HUDEP-2 (cell line): ENCODE measurements at regions not wholly inside any gene's neighbourhood (a gene's known extent, or its start where the extent isn't known, plus 50 kb on each side); places are given as distances from the start of the nearest gene placed in this dataset.
A peak's percentile ranks its signal among the peaks of the same experiment; 100 is the strongest.
"Not testable (repeated sequence)": the region's sequence is repeated elsewhere in the genome, so short reads cannot be mapped to it uniquely, and the experiment has no call there.

Experiments used
- DNase-seq, 76 experiments: peaks; one replicate each; lab custom pipeline; 2025; ENCODE audit not compliant: unreplicated experiment in 76 of 76; lab: John Stamatoyannopoulos, UW

DNA sequence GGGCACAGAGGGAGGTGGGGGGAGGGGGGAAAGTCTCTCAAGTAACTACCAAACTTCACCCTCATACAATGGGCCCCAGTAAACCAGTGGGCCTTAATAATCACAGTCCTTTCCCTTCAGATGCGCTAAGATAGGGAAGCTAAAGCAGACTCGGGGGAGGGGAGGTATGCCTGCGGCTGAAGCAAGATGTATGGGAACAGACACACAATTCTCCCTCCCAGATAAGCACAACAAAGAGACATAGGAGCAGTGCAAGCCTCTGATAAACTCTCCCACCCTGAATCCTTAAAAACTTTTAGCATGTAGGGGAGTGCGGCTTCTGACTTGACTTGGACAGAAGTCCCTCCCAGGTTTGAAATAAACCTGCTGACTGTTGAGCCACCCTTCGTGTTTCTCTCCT, 54.7 kb downstream of the PROP1 start:
- DNase-seq: peak in 73 of 76 experiments; percentile 17 to 88 (median 59)

DNA sequence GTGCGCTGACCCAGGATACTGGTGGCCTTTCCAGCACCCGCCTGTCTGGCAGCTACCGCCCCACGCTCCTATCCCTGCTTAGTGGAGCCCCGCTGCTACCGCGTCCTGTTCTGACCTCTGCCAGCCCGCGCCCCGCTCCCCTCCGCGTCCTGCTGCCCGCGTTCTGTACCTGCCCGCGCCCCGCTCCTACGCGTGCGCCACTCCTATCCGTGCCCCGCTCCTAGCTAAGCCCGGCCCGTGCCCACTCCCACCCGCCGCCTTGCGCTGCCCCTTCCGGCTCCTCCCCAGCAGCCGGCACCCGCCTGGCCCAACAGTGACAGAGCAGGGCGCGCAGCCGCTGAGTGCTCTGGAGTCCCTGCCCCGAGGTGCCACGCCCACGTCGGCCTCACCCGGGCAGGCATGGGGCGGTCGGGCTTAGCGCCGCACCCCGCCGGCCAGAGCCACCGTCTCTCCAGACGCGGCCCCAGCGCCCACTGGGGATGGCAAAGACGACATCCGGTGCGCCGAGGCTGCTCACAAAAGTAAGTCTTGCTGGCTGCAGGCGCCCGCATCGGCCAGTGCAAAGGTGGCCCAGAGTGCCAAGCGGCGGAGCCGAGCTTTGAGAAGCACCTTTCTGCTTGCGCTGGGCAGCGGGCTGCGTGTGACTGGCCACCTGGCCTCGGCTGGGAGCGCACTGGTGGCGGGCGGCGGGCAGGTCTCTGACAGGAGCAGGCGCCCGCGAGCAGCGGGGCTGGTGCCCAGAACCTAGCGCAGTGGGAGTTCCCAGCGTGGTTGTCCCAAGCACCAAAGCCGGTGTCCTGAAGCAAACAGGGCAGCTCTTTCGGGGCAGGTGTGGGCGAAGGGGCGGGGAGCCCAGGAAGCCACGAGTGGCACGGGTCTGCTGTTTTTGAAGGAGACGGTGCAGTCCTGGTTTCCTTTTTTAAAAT, 56.5 kb downstream of the PROP1 start:
- peak in 57 of 76 experiments; percentile 3 to 69 (median 42) for DNase-seq

DNA sequence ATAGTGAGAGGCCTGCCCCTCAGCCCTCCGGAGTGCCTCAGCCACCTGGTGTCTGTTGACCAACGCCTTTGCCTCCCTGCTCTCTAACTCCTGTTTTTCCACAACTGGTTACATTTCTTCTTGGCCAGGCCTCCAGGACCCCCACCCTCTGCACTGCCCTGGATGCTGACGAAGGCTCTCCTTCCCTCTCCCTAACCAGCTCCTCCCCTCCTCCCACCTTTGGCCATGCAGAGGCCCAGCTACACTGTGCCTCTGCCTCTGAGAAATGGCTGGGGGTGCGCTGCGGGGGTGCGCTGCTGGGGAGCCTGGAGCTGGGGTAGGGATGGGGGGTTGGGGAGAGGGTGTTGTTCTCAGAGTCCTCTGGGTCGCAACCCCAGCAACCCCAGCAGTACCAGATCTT, 57.3 kb downstream of the PROP1 start:
- not testable (repeated sequence) for DNase-seq

DNA sequence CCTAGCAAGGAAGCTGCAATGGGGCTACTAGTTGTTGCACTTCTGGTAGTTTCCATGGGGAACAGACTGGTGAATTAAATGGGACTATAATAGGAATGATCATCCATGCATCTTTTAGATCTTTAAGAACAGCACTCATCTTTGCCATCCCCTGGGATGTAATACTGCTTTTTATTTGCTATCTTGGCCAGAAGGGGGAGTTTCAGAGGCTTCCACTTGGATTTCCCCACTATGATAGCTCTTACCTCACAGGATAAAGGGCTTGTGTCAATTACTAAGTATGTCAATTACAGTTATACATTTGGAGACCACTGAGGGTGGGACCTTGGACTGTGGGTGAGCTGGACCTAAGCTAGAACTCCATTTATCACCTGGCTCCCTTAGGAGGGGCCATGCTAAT, 61.8 kb downstream of the PROP1 start:
- peak in 4 of 76 experiments; percentile 1 to 12 (median 4) for DNase-seq

DNA sequence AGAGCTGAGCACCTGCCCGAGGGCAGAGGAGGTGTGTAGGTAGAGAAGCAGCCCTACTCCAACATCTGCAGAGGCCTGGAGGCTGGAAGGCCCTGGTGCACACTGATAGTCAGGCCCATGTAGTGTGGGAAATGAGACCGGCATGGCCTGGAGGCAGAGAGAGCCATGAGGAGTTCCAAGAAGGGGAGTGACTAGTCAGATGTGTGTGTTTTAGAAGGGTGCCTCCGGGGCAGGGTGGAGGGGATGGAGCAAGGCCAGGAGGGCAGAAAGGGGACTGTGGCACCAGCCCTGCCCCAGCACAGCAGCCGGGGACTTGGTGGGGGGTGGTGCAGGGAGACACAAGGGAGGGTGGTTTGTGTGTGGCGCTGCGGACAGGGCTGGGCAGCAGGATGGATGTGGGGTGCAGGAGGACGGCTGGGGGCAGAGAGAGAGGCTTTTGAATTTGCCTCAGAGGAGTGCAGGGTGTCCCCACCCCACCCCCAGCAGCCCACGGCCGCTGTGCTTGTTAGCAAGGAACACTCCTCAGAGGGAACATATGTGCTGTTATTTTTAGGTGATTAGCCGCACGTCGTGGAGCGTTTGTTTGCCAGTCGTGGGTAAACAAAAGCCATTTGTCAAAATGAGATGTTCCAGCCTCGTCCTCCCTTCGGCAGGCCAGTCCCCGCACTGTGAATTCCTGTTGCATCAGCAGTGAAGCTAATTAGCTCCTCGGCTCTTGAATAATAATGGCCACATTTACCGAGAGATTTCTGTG, 65.6 kb downstream of the PROP1 start:
- peak in 4 of 76 experiments; percentile 3 to 37 (median 15) for DNase-seq

DNA sequence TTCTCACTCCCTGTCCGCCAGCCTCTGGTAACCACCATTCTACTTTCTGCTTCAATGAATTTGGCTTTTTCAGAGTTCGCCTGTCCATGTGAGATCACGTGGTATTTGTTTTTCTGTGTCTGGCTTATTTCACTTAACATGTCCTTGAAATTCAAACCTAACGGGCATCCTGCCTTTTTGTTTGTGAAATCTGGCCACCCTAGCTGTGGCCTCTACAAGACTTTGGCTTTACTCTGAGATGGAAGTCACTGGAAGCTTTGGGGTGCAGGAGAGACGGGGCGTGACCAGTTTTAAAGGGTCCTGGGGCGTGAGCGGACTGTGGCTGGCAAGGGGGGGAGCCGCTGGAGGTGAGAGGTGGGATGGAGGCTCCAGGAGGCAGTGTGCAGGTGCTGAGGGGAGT, 66.4 kb downstream of the PROP1 start:
- DNase-seq: not testable (repeated sequence)

DNA sequence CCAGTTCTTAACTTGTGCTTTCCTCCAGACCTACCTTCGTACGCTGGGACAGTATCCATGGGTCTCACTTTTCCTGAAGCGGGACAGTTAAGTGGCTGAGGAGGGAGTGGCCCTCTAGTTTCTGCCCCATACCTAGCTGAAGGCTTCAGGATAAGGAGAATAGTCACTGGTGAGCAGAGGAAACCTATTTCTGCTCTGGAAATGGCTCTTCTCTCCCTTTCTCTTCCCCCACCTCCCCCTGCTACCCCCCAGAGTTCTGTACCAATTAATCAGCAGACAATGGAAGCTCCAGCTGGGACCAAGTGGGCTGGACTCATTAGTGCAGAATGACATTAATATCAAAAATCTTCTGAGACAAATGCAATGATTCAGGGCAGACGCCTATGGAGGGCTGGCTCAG, 68.5 kb downstream of the PROP1 start:
- not testable (repeated sequence) for DNase-seq

DNA sequence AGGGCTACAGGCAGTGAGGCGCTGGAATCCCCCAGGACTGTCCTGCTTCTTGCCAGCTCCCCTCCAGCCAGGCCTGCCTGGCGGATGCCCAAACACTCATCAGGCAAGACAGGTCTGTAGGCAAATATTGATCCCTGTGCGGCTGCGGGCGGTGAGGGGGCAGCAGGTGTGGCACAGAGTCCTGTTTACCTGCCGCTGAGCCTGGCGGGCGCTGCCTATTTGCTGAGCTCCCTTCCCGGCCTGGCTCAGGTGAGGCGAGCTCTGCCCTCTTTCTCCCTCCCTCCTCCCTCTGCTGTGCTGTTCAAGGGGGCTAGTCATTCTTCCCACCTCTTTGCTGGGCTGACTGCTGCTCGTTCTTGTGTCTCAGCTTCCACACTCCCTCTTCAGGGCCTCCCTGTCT, 71.5 kb downstream of the PROP1 start:
- not testable (repeated sequence) for DNase-seq

DNA sequence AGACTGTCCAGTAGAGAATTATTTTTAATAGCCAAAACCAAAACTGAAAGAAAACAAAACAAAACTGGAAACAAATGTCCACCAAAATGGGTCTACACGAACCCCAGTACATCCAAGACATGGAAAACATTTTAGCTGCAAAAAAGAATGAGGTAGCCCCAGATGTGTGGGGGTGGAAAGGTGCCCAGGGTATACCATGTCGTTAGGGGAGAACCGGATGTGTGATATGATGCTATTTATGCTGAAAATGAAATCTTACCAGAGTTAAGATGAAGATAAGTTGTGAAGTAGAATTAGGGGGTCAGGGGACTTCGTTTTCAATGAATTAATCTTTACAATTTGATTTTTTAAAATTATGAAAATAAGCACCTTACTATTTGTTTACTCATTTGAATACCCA, 72.2 kb downstream of the PROP1 start:
- DNase-seq: not testable (repeated sequence)

DNA sequence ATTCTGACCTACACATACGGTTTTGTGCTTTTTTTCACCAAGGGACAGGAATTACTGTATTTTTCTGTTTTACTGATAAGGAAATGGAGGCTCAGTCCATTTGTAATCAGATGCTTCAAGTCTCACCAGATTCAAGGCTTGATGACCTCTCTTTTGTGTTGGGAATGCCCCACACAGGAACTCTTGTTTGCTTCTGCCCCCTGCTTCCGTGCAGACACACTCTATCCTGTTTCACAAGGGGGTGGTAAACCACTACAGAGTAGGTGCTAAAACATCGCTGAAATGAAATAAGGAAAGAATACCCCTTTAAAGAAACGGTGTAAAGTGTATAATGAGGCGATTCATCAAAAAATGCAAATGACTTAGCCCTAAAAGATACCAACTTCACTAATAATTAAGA, 72.9 kb downstream of the PROP1 start:
- not testable (repeated sequence) for DNase-seq

DNA sequence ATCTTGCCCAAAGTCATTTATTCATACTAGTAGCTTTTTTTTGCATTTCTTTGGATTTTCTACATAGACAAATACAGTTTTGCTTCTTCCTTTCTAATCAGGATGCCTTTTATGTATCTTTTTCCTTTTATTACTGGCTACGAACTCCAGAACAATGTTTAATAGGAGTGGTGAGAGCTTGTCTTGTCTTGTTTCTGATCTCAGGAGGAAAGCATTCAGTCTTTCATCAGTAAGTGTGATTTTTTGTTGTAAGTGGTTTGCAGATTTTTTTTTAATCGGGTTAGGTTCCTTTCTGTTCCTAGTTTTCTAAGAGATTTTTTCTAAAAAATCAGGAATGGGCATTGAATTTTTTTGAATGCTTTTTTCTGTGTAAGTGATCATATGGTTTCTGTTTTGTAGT, 86.8 kb downstream of the PROP1 start:
- not testable (repeated sequence) for DNase-seq

DNA sequence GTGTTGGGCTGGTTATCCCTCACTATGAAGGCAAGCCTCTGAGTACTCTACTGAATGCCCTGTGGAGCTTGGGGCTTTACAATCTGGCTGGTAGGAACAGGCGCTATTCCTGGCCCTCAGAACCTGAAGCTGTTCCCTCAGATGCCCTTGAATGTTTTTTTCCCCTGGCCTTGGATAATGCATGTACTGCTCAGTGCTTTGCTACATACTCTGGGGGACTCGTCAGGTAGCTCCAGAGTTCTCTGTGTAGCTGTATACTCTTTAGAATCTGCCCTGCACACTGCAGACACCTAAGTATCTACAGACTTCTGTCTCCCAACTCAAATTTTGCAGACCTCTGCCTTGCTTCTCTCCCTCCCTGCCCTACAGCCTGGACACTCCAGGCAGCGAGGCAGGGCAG, 93.2 kb downstream of the PROP1 start:
- DNase-seq: not testable (repeated sequence)

DNA sequence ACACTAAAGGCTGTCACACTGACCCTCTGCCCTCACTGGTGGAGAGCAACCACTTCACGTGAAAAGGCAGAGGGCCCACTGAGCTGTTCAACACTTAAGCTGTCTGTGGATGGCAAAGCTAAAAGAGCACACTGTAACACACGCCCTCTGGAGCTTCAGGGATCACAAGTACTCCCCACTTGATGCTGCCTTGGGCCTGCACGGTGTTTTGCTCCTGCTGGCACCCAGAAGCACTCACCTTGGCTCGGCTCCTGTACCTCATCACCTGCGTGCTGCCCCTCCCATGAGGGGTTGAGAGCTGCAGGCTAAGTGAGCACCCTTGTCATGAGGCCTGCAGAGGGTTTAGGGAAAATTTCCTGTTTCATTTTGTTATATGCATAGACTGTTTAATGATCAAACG, 96.0 kb downstream of the PROP1 start:
- not testable (repeated sequence) for DNase-seq

DNA sequence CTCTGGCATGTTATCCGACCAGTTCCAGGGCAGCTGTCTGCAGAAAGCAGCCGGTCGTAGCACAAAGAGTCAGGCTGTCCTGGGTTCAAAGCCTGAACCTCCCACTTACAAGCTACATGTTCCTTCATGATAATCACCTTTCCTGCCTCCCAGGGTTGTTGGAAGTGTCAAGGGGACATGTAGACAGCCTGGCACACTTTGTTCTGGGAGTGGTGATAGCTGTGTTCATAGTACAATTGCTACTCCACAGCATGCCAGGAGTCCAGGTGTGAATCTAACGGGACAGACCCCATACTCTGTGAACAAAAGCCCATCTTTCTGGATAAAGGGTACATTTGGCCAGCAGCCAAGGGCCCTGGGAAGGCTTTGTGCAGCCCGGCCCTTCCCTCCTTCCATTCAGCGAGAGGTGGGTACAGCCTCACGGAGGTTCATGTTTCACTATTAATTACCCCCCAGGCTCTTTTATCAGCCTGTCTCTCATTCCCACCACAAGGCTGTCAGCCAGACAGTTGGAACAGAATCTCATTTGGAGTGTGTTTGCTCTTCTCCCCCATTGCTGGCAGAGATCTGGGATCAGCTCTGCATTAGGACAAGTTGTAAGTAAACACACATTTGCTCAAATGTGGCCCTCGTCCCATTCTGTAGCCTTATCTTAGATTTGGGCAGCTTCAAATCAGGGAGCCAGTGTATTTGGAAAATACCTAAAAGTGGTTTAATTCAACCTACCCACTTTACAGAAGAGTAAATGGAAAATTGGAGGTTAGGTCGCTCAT, 101.2 kb downstream of the PROP1 start:
- not testable (repeated sequence) for DNase-seq

DNA sequence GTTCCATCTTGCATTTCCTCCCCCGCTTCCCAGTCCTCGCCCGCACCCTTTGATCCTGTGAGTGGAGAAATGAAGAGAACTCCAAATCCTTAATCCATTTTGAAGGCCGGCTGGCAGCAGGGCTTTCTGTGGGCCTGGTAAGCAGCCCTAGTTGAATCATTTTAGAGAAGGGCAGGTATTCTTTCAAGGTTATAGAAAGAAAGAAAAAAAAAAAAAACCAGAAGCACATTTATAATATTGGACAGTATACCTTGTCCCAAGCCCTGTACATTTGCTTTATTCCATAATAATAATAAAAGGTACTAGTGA, 103.7 kb downstream of the PROP1 start:
- DNase-seq: not testable (repeated sequence)

DNA sequence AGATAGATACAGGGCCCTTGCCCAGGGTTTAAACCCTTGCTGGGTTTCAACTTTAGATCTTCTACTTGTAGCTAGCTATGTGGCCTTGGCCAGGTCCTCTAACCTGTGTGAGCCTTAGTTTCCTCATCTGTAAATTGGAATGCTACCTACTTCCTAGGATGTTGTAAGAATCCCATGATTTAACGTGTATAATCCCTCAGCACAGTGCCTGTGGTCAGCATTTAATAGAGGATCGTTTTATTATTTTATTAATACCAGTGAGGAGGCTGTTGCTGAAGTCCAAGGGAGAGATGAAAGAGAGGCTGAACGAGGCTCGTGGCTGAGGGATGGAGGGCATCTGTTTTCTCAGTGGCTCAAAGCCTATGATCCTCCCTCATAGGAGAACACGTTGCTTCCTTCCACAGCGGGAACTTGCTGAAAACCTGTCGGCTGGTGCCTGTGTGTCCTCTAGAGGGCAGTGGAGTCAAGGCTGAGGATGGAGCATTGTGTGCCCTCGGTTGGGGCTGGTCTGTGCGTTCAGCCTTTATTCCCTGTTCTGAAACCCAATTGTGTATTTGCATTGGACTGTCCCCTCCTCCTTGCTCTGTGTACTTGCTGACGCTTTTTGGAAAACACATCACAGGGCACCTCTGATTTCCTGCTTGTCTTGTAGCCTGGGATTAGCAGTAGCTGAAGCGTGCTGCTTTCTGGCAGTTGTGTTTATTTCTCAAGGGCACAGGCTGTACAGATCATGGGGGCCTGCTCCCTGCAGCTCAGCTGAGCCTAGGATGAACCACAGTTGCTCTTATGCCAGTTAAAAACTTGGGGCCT, 104.3 kb downstream of the PROP1 start:
- not testable (repeated sequence) for DNase-seq

DNA sequence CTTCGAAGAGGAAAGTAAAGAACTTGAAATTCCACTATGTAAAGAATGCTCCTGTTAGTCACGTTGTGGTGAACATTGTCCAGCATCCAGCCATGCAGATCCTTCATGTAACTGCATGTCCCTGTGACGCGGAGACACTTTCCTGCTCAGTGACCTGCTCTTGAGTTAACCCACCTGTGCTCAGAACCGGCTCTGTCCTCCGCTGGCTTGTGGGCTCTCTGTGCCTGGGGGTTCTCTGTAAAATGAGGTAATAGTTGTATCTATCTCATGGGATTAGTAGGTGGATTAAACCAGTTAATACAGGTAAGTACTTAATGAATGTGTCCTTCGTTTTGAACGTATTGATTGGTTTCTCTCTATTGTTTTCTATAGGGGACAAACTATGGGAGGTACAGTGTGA, 100.6 kb upstream of the FAM153A start:
- not testable (repeated sequence) for DNase-seq

DNA sequence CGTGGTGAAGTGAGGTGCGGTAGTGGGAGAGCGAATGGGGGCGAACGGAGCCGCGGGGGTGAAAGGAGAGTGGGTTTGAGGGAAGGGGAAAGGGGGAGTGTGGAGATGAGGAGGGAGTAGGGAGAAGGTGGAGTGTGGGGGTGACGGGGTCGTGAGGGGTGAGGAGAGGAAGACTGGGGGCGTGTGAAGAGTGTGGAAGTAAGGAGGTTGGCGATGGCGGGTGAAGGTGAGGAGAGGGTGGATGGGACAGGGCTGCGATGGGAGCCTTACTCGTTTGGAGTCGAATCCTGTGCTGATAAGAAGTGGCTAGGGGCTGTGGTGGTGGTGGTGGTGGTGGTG, 93.2 kb upstream of the FAM153A start:
- not testable (repeated sequence) for DNase-seq

DNA sequence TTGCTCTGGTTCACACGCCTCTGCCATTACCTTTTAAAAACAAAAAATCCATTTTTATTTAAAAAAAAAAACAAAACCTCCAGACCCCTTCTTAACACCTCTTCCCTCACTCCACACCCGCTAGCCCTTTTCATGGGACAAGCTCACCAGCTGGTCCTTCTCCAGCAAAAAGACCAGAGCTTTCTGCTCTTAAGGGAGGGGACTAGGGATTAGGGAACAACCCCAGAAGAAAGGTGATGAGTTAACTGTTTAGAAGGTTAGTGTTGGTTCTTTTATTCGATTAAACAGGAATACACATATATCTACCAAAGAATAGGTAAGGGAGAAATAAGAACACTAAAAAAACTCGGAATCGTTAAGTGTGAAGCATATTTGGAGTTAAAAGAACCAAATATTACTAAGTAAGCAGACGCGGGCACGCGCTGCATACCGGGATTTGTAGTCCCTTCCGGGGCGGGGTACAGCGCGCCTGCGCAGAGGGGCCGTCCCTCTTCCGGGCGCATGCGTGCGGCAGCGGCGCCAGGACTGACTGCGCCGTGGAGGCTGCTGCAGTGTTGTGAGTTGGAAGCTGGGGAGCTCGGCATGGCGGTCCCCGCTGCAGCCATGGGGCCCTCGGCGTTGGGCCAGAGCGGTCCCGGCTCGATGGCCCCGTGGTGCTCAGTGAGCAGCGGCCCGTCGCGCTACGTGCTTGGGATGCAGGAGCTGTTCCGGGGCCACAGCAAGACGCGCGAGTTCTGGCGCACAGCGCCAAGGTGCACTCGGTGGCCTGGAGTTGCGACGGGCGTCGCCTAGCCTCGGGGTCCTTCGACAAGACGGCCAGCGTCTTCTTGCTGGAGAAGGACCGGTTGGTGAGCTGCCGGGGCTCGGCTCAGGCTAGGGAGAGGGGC, 92.6 kb upstream of the FAM153A start:
- not testable (repeated sequence) for DNase-seq
